ENCODE measurements at regions not wholly inside any gene's neighbourhood (a gene's known extent, or its start where the extent isn't known, plus 50 kb on each side); places are given as distances from the start of the nearest gene placed in this dataset.
"Not testable (repeated sequence)": the region's sequence is repeated elsewhere in the genome, so short reads cannot be mapped to it uniquely, and the experiment has no call there.

GRCh38 chr9:24245988-24246387 lies 299.7 kb downstream of the IZUMO3 start:
- no peak overlapping the region for H3K4me3 ChIP-seq (ENCODE audit: control insufficient read depth, low read depth, low read length)
- no peak for DNase-seq (ENCODE audit: low read depth)
- TF ChIP-seq CTCF (IDR thresholded peaks at IDR 0.05; ENCODE audit: control insufficient read depth, insufficient read depth, low read depth, low read length, missing control alignments): peak; percentile 15

- H3K4me3 ChIP-seq (ENCODE audit: control insufficient read depth, low read depth, low read length): no peak overlapping the region
- no peak for DNase-seq (ENCODE audit: low read depth)
- no peak for TF ChIP-seq CTCF (IDR thresholded peaks at IDR 0.05; ENCODE audit: control insufficient read depth, insufficient read depth, low read depth, low read length, missing control alignments)
These were observed 303.1 kb downstream of the IZUMO3 start for GRCh38 chr9:24242576-24242975.

GRCh38 chr9:24218656-24219055 lies 327.0 kb downstream of the IZUMO3 start:
- no peak for DNase-seq (ENCODE audit: low read depth)
- no peak for TF ChIP-seq CTCF (IDR thresholded peaks at IDR 0.05; ENCODE audit: control insufficient read depth, insufficient read depth, low read depth, low read length, missing control alignments)
- H3K4me3 ChIP-seq (ENCODE audit: control insufficient read depth, low read depth, low read length): no peak overlapping the region

- TF ChIP-seq CTCF (IDR thresholded peaks at IDR 0.05; ENCODE audit: control insufficient read depth, insufficient read depth, low read depth, low read length, missing control alignments): no peak
- H3K4me3 ChIP-seq (ENCODE audit: control insufficient read depth, low read depth, low read length): no peak overlapping the region
- DNase-seq (ENCODE audit: low read depth): no peak
These were observed 335.1 kb downstream of the IZUMO3 start for GRCh38 chr9:24210641-24211040.

GRCh38 chr9:24189986-24190385 lies 355.7 kb downstream of the IZUMO3 start:
- no peak overlapping the region for H3K4me3 ChIP-seq (ENCODE audit: control insufficient read depth, low read depth, low read length)
- no peak for DNase-seq (ENCODE audit: low read depth)
- TF ChIP-seq CTCF (IDR thresholded peaks at IDR 0.05; ENCODE audit: control insufficient read depth, insufficient read depth, low read depth, low read length, missing control alignments): no peak

- not testable (repeated sequence) for H3K4me3 ChIP-seq (ENCODE audit: control insufficient read depth, low read depth, low read length); DNase-seq (ENCODE audit: low read depth)
These were observed 354.5 kb upstream of the ELAVL2 start for GRCh38 chr9:24180572-24180971.

GRCh38 chr9:24144796-24145195 lies 318.8 kb upstream of the ELAVL2 start:
- no peak for TF ChIP-seq CTCF (IDR thresholded peaks at IDR 0.05; ENCODE audit: control insufficient read depth, insufficient read depth, low read depth, low read length, missing control alignments)
- no peak for DNase-seq (ENCODE audit: low read depth)
- H3K4me3 ChIP-seq (ENCODE audit: control insufficient read depth, low read depth, low read length): no peak overlapping the region

GRCh38 chr9:24135072-24135471 lies 309.0 kb upstream of the ELAVL2 start:
- DNase-seq (ENCODE audit: low read depth); H3K4me3 ChIP-seq (ENCODE audit: control insufficient read depth, low read depth, low read length): not testable (repeated sequence)
